ENCODE measurements at regions not wholly inside any gene's neighbourhood (a gene's known extent, or its start where the extent isn't known, plus 50 kb on each side); places are given as distances from the start of the nearest gene placed in this dataset.

GRCh38 chr18:76177160-76177559, 317.9 kb downstream of the ZNF516 start:
- H3K4me1 ChIP-seq: no peaks in the 10 kb centered on the region
- H3K27ac ChIP-seq: no peak overlapping the region
- H3K9me3 ChIP-seq: no peaks in the 10 kb centered on the region
- H3K4me3 ChIP-seq: no peak overlapping the region
- TF ChIP-seq CTCF (IDR thresholded peaks at IDR 0.05) (no peak), POLR2A (IDR thresholded peaks at IDR 0.05) (no peak)
- DNase-seq: no peak
- no peaks in the 10 kb centered on the region for H3K36me3 ChIP-seq
- H3K27me3 ChIP-seq: no peaks in the 10 kb centered on the region

GRCh38 chr18:76174451-76174850, 320.6 kb downstream of the ZNF516 start:
- DNase-seq: no peak
- no peak for TF ChIP-seq CTCF (IDR thresholded peaks at IDR 0.05)
- no peak for TF ChIP-seq POLR2A (IDR thresholded peaks at IDR 0.05)
- no peaks in the 10 kb centered on the region for H3K4me1 ChIP-seq

GRCh38 chr18:76169733-76170132, 325.3 kb downstream of the ZNF516 start:
- no peaks in the 10 kb centered on the region for H3K27me3 ChIP-seq
- H3K9me3 ChIP-seq: no peaks in the 10 kb centered on the region
- no peaks in the 10 kb centered on the region for H3K36me3 ChIP-seq
- H3K4me3 ChIP-seq: no peak overlapping the region
- TF ChIP-seq POLR2A (IDR thresholded peaks at IDR 0.05) (no peak), CTCF (IDR thresholded peaks at IDR 0.05) (peak in 1 of 6 experiments; percentile 9)
- H3K27ac ChIP-seq: no peak overlapping the region
- no peak for DNase-seq
- no peaks in the 10 kb centered on the region for H3K4me1 ChIP-seq

More at GRCh38 chr18:76174451-76174850, 320.6 kb downstream of the ZNF516 start:
- Histone ChIP-seq H3K27me3 (no peaks in the 10 kb centered on the region), H3K36me3 (no peaks in the 10 kb centered on the region), H3K27ac (no peak overlapping the region), H3K9me3 (no peaks in the 10 kb centered on the region), H3K4me3 (no peak overlapping the region)

- Histone ChIP-seq H3K27ac (no peak overlapping the region), H3K9me3 (no peaks in the 10 kb centered on the region), H3K27me3 (no peaks in the 10 kb centered on the region), H3K4me3 (no peak overlapping the region), H3K36me3 (no peaks in the 10 kb centered on the region), H3K4me1 (no peaks in the 10 kb centered on the region)
- no peak for DNase-seq
- TF ChIP-seq POLR2A (IDR thresholded peaks at IDR 0.05): no peak
- TF ChIP-seq CTCF (IDR thresholded peaks at IDR 0.05): no peak
Observed at GRCh38 chr18:76167845-76168621, 327.0 kb downstream of the ZNF516 start.

- H3K9me3 ChIP-seq: no peaks in the 10 kb centered on the region
- no peaks in the 10 kb centered on the region for H3K27me3 ChIP-seq
- H3K36me3 ChIP-seq: no peaks in the 10 kb centered on the region
- no peak overlapping the region for H3K27ac ChIP-seq
- no peak for DNase-seq
- no peak overlapping the region for H3K4me3 ChIP-seq
- TF ChIP-seq CTCF (IDR thresholded peaks at IDR 0.05) (no peak), POLR2A (IDR thresholded peaks at IDR 0.05) (no peak)
- H3K4me1 ChIP-seq: no peaks in the 10 kb centered on the region
Observed at GRCh38 chr18:76167410-76167809, 327.6 kb downstream of the ZNF516 start.
